PC-9 (cell line): ENCODE measurements at regions not wholly inside any gene's neighbourhood (a gene's known extent, or its start where the extent isn't known, plus 50 kb on each side); places are given as distances from the start of the nearest gene placed in this dataset.

ENCODE experiments used
- EZH2 ChIP-seq: fragments of 200-600 bp; sonication (generic); IDR thresholded peaks from 2 replicates; pipeline ENCODE4 v1.8.0; 2017; ENCODE audit warnings: antibody characterized with exemption, low read depth
- TF ChIP-seq, protein P1 (sequence below): fragments of 200-600 bp; sonication (generic); conservative IDR thresholded peaks from 2 replicates; pipeline ENCODE4 v1.6.1; 2017; ENCODE audit warnings: mixed run types, antibody characterized with exemption, mild to moderate bottlenecking, moderate library complexity

DNA sequence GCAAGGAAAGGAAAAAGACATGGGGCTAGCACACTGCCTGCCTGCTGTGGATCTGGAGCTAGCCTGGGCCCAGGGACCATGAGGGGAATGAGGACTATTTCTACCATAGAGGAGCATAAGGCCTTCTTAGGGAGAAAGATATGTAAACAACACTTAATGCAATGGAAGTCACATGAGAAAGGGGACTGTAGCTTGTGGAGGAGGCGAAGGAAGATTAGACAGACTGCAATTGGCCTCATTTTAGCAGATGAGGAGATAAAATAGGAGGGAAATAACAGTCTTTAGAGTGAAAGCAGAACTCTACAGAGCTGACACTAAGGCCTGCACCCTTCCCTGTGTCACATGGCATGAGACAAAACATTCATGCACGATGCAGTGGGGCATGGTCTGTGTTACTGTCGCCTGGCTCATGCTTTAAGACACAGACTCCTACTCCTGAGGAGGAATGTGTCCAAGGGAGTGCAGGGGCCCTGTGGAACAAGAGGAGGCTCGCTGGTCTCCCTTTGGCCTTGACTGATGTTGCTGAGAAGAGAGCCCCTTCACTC, 829.3 kb upstream of the IGFBP3 start:
- TF ChIP-seq, protein P1, sequence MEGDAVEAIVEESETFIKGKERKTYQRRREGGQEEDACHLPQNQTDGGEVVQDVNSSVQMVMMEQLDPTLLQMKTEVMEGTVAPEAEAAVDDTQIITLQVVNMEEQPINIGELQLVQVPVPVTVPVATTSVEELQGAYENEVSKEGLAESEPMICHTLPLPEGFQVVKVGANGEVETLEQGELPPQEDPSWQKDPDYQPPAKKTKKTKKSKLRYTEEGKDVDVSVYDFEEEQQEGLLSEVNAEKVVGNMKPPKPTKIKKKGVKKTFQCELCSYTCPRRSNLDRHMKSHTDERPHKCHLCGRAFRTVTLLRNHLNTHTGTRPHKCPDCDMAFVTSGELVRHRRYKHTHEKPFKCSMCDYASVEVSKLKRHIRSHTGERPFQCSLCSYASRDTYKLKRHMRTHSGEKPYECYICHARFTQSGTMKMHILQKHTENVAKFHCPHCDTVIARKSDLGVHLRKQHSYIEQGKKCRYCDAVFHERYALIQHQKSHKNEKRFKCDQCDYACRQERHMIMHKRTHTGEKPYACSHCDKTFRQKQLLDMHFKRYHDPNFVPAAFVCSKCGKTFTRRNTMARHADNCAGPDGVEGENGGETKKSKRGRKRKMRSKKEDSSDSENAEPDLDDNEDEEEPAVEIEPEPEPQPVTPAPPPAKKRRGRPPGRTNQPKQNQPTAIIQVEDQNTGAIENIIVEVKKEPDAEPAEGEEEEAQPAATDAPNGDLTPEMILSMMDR = no peak
- TF ChIP-seq EZH2 = no peak
